ENCODE measurements at regions not wholly inside any gene's neighbourhood (a gene's known extent, or its start where the extent isn't known, plus 50 kb on each side); places are given as distances from the start of the nearest gene placed in this dataset.

DNA sequence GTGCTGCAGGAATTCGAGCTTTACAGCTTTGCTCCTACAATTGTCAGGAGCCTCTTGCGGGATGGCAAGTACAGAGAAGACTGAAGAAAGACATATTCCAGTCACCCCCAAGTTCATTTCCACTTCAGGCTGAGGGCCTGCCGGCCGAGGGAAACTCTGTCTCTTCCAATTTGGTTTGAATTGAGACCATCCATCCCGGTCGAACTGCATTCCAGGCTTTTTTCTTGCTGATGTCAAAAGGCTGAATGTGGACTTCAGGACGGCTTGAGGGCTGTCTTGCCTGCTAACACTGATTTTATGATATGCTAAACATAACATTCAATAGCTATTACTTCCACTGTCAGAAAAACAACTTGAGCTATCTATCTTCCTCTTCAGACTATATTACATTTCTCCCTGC lies 79.8 kb upstream of the PLXNA2 start:
- no peaks in the 10 kb centered on the region for H3K4me1 Mint-ChIP-seq (ENCODE audit: low read depth)
- no peaks in the 10 kb centered on the region for H3K9me3 Mint-ChIP-seq
- intact Hi-C loops (cut with micrococcal nuclease) = no loop called here
- peaks cover 9% of the 10 kb centered on the region for H3K27me3 Mint-ChIP-seq
- TF ChIP-seq, protein P1, sequence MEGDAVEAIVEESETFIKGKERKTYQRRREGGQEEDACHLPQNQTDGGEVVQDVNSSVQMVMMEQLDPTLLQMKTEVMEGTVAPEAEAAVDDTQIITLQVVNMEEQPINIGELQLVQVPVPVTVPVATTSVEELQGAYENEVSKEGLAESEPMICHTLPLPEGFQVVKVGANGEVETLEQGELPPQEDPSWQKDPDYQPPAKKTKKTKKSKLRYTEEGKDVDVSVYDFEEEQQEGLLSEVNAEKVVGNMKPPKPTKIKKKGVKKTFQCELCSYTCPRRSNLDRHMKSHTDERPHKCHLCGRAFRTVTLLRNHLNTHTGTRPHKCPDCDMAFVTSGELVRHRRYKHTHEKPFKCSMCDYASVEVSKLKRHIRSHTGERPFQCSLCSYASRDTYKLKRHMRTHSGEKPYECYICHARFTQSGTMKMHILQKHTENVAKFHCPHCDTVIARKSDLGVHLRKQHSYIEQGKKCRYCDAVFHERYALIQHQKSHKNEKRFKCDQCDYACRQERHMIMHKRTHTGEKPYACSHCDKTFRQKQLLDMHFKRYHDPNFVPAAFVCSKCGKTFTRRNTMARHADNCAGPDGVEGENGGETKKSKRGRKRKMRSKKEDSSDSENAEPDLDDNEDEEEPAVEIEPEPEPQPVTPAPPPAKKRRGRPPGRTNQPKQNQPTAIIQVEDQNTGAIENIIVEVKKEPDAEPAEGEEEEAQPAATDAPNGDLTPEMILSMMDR (IDR thresholded peaks at IDR 0.05) = no peak
- no peak for DNase-seq
- CTCF ChIA-PET = no interaction called here
- POLR2A ChIA-PET = interaction anchor here (1.4 kb wide), 1 partner anchor 31 kb away, joined by 3 read pairs; no protein-coding TSS in a partner anchor
- H3K4me3 Mint-ChIP-seq = no peak overlapping the region
- H3K36me3 Mint-ChIP-seq (ENCODE audit: low read depth) = no peaks in the 10 kb centered on the region
- ATAC-seq = no peak
- no peak overlapping the region for H3K27ac Mint-ChIP-seq

DNA sequence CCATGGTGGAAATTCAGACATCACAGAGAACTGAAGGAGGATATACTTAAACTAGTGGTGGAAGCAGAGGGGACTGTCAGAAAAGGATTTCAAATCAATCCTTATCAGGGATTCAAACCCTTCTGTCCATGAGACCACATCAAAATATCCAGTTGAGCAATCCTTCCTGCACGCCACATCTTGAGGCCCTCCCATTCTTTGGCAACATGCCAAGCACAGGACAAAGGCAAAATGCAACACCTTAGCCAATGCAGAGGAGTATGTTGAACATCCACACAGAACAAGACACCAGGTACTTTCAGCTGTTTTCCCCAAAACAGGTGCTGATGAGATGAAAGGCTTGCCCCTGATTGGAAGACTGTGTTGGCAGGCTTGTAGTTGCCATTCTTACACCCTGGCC lies 81.8 kb upstream of the PLXNA2 start:
- POLR2A ChIA-PET = no interaction called here
- Mint-ChIP-seq H3K4me1 (ENCODE audit: low read depth) (no peaks in the 10 kb centered on the region), H3K36me3 (ENCODE audit: low read depth) (no peaks in the 10 kb centered on the region), H3K4me3 (no peak overlapping the region), H3K27ac (no peak overlapping the region), H3K27me3 (peaks cover 19% of the 10 kb centered on the region), H3K9me3 (no peaks in the 10 kb centered on the region)
- DNase-seq = no peak
- intact Hi-C loops (cut with micrococcal nuclease) = no loop called here
- CTCF ChIA-PET = no interaction called here
- TF ChIP-seq, protein P1 (IDR thresholded peaks at IDR 0.05) = no peak
- ATAC-seq = no peak

DNA sequence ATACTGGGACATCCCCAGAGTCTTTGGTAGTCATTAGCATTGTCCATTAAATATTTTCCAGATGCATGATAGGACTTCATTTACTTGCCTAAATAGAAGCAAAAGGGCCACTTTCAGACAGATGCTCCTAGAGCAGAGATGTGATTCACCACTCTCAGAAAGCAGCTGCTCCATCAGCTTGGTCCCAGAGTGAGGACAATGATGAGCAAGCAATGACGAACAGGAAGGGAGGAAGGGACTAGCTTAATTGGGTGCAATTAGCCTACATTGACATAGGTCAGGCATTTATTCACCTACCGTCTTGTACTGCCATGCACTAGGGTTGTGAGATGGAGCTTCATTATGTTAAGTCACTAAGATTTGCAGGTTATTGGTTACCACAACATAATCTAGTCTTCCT lies 85.1 kb upstream of the PLXNA2 start:
- Mint-ChIP-seq H3K4me3 (no peak overlapping the region), H3K27me3 (peaks cover 26% of the 10 kb centered on the region), H3K36me3 (ENCODE audit: low read depth) (no peaks in the 10 kb centered on the region), H3K4me1 (ENCODE audit: low read depth) (no peaks in the 10 kb centered on the region), H3K27ac (no peak overlapping the region), H3K9me3 (no peaks in the 10 kb centered on the region)
- DNase-seq (no peak), ATAC-seq (no peak)
- intact Hi-C loops (cut with micrococcal nuclease) = no loop called here
- ChIA-PET CTCF (no interaction called here), POLR2A (no interaction called here)
- TF ChIP-seq, protein P1 (IDR thresholded peaks at IDR 0.05) = no peak

DNA sequence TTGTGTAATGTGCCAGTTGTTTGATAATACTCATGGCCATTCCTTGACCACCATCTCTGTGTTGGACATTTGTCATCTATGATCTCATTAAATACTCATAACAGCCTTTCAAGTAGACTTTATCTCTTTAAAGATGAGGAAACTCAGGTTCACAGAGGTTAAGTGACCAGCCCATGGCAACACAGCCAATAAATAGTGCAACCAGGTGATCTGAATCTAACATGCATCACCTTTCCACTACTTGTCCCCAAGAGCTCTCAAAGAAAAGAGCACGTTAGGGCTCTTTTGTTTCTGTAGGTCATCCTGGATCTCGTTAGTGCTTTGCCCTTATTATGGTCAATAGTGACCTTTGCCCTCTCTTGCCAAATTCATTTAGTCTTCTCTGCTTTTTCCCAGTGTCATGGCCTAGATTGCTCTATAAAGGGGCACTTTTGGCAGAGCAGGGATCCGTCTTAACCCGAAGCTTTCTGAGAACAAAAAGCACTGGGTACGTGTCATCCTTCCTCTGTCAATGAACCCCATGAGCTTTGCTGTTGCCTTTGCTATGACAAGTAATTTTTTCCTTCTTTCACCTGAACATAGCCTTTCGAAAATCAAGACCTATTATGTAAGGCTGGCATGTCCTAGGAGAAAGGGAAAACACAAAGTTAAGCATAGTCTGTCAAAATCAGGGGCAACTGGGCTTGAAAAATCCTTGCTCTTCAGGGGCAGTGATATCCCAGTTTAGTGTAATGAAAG lies 88.0 kb upstream of the PLXNA2 start:
- Mint-ChIP-seq H3K27me3 (peaks cover 27% of the 10 kb centered on the region), H3K27ac (no peak overlapping the region), H3K9me3 (no peaks in the 10 kb centered on the region), H3K4me1 (ENCODE audit: low read depth) (no peaks in the 10 kb centered on the region), H3K4me3 (no peak overlapping the region), H3K36me3 (ENCODE audit: low read depth) (no peaks in the 10 kb centered on the region)
- no peak for DNase-seq
- CTCF ChIA-PET = no interaction called here
- POLR2A ChIA-PET = no interaction called here
- intact Hi-C loops (cut with micrococcal nuclease) = no loop called here
- TF ChIP-seq, protein P1 (IDR thresholded peaks at IDR 0.05) = no peak
- no peak for ATAC-seq

DNA sequence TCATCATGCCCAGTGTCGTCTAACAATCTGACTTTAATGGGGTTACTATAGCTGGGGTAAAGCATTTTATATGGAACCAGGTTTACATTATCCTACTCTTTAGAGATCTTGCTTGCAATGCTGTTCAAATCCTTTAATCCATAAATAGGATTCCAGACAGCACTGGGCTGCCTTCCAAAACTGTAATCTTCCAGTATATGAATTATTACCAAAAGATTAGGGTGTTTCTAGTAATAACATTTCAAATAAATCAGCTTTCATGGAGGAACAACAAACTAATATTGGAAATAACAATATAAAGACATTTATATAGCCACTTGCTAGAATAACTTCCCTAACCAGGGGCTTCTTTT lies 88.6 kb upstream of the PLXNA2 start:
- no peak for DNase-seq
- Mint-ChIP-seq H3K36me3 (ENCODE audit: low read depth) (no peaks in the 10 kb centered on the region), H3K9me3 (no peaks in the 10 kb centered on the region), H3K27ac (no peak overlapping the region), H3K4me1 (ENCODE audit: low read depth) (no peaks in the 10 kb centered on the region), H3K27me3 (peaks cover 28% of the 10 kb centered on the region), H3K4me3 (no peak overlapping the region)
- no peak for ATAC-seq
- ChIA-PET CTCF (no interaction called here), POLR2A (no interaction called here)
- TF ChIP-seq, protein P1 (IDR thresholded peaks at IDR 0.05) = no peak
- intact Hi-C loops (cut with micrococcal nuclease) = no loop called here
